ENCODE measurements at regions not wholly inside any gene's neighbourhood (a gene's known extent, or its start where the extent isn't known, plus 50 kb on each side); places are given as distances from the start of the nearest gene placed in this dataset.
A peak's percentile ranks its signal among the peaks of the same experiment; 100 is the strongest.

- H3K4me3 ChIP-seq (ENCODE audit: low read depth, low read length): no peak overlapping the region
- TF ChIP-seq MAX (IDR thresholded peaks at IDR 0.05; ENCODE audit: low read depth, low read length): no peak
- DNase-seq (ENCODE audit: low read depth): no peak
These were observed 918.3 kb upstream of the MAP3K7 start for GRCh38 chr6:91505199-91505598.

- no peak for DNase-seq (ENCODE audit: low read depth)
- TF ChIP-seq MYC (IDR thresholded peaks at IDR 0.05; ENCODE audit: low read depth, low read length) (no peak), MAX (IDR thresholded peaks at IDR 0.05; ENCODE audit: low read depth, low read length) (no peak)
- no peak overlapping the region for H3K4me3 ChIP-seq (ENCODE audit: low read depth, low read length)
These were observed 915.1 kb upstream of the MAP3K7 start for GRCh38 chr6:91501930-91502329.

- TF ChIP-seq MYC (IDR thresholded peaks at IDR 0.05; ENCODE audit: low read depth, low read length): no peak
- H3K4me3 ChIP-seq (ENCODE audit: low read depth, low read length): no peak overlapping the region
These were observed 913.9 kb upstream of the MAP3K7 start for GRCh38 chr6:91500689-91501303.

GRCh38 chr6:91498576-91498975 is 911.7 kb upstream of the MAP3K7 start:
- H3K4me3 ChIP-seq (ENCODE audit: low read depth, low read length): no peak overlapping the region
- TF ChIP-seq CTCF (IDR thresholded peaks at IDR 0.05; ENCODE audit: low read depth, low read length) (no peak), POLR2A (IDR thresholded peaks at IDR 0.05; ENCODE audit: extremely low read depth, insufficient read length) (no peak), MAX (IDR thresholded peaks at IDR 0.05; ENCODE audit: low read depth, low read length) (no peak), MYC (IDR thresholded peaks at IDR 0.05; ENCODE audit: low read depth, low read length) (no peak)
- DNase-seq (ENCODE audit: low read depth): no peak

More at GRCh38 chr6:91500689-91501303, 913.9 kb upstream of the MAP3K7 start:
- no peak for DNase-seq (ENCODE audit: low read depth)

GRCh38 chr6:91497770-91498169 is 910.9 kb upstream of the MAP3K7 start:
- DNase-seq (ENCODE audit: low read depth): no peak
- TF ChIP-seq CTCF (IDR thresholded peaks at IDR 0.05; ENCODE audit: low read depth, low read length): no peak
- TF ChIP-seq MAX (IDR thresholded peaks at IDR 0.05; ENCODE audit: low read depth, low read length): no peak
- no peak for TF ChIP-seq POLR2A (IDR thresholded peaks at IDR 0.05; ENCODE audit: extremely low read depth, insufficient read length)
- TF ChIP-seq MYC (IDR thresholded peaks at IDR 0.05; ENCODE audit: low read depth, low read length): no peak
- H3K4me3 ChIP-seq (ENCODE audit: low read depth, low read length): no peak overlapping the region

GRCh38 chr6:91490671-91491301 is 903.9 kb upstream of the MAP3K7 start:
- TF ChIP-seq MYC (IDR thresholded peaks at IDR 0.05; ENCODE audit: low read depth, low read length) (no peak), POLR2A (IDR thresholded peaks at IDR 0.05; ENCODE audit: extremely low read depth, insufficient read length) (no peak)
- DNase-seq (ENCODE audit: low read depth): no peak
- H3K4me3 ChIP-seq (ENCODE audit: low read depth, low read length): no peak overlapping the region

- no peak overlapping the region for H3K4me3 ChIP-seq (ENCODE audit: low read depth, low read length)
- peak; percentile 13 for DNase-seq (ENCODE audit: low read depth)
- TF ChIP-seq MYC (IDR thresholded peaks at IDR 0.05; ENCODE audit: low read depth, low read length): no peak
These were observed 901.0 kb upstream of the MAP3K7 start for GRCh38 chr6:91487696-91488392.

GRCh38 chr6:91486200-91486599 is 899.3 kb upstream of the MAP3K7 start:
- TF ChIP-seq MYC (IDR thresholded peaks at IDR 0.05; ENCODE audit: low read depth, low read length): no peak
- no peak for TF ChIP-seq CTCF (IDR thresholded peaks at IDR 0.05; ENCODE audit: low read depth, low read length)
- no peak for TF ChIP-seq POLR2A (IDR thresholded peaks at IDR 0.05; ENCODE audit: extremely low read depth, insufficient read length)
- no peak for TF ChIP-seq MAX (IDR thresholded peaks at IDR 0.05; ENCODE audit: low read depth, low read length)
- no peak overlapping the region for H3K4me3 ChIP-seq (ENCODE audit: low read depth, low read length)
- no peak for DNase-seq (ENCODE audit: low read depth)
